HepG2 (cell line): ENCODE measurements at regions not wholly inside any gene's neighbourhood (a gene's known extent, or its start where the extent isn't known, plus 50 kb on each side); places are given as distances from the start of the nearest gene placed in this dataset.

Experiments
- ATAC-seq: fragments of 200-7000 bp; cut with Tn5 transposase; 3 replicates; pipeline ENCODE4 v1.9.1; 2020; ENCODE audit warnings: mild to moderate bottlenecking, moderate library complexity
- BruUV-seq: library from RNA; stranded (reverse); fragments of 400-500 nt; replicated peaks from 2 replicates; lab custom pipeline; 2021; lab: Mats Ljungman, UMichigan
- CTCF ChIA-PET: fragments of 300-600 bp; formaldehyde crosslinking; extraction: SDS; loops from one replicate; lab custom pipeline; 2021; ENCODE audit warnings: low total read pairs, inconsistent platforms, low intra/inter-chr PET ratio; lab: Yijun Ruan, JAX
- POLR2A ChIA-PET: fragments of 350-600 bp; sonication (Branson Sonifier 250); formaldehyde crosslinking; loops from one replicate; lab custom pipeline; 2020; ENCODE audit warnings: antibody characterized with exemption, inconsistent platforms; lab: Yijun Ruan, JAX
- DNase-seq: peaks from one replicate; pipeline ENCODE4 v3.0.0-alpha.2; 2015; ENCODE audit warnings: low spot score
- FAIRE-seq: peaks from 3 replicates; lab custom pipeline; 2011; peaks lifted over from hg19 to GRCh38; lab: Jason Lieb, UNC
- H2AFZ ChIP-seq: one replicate; pipeline ENCODE4 v1.6.1; 2011; ENCODE audit warnings: low read length, inconsistent platforms
- H3K27ac ChIP-seq: fragments of 300-600 bp; 3 replicates; pipeline ENCODE4 v1.8.0; 2011; ENCODE audit warnings: mixed run types, mild to moderate bottlenecking, mixed read lengths, low read length, inconsistent platforms; ENCODE audit not compliant: insufficient read depth; ENCODE audit errors: extremely low read length
- H3K27me3 ChIP-seq, 2 experiments: fragments of 200-600 bp in 1 of 2; 2 replicates in 1 of 2; 3 replicates in 1 of 2; pipeline versions ENCODE4 v1.6.0 to v1.8.0; 2011; ENCODE audit warnings: low read length in 2 of 2, mild to moderate bottlenecking in 2 of 2, moderate library complexity in 2 of 2, inconsistent platforms in 1 of 2; ENCODE audit not compliant: insufficient read depth in 2 of 2, control insufficient read depth in 1 of 2
- H3K36me3 ChIP-seq, 2 experiments: fragments of 200-600 bp in 1 of 2; replicated peaks in 1 of 2; 2 replicates in 1 of 2; 3 replicates in 1 of 2; pipeline versions ENCODE4 v1.5.1 to v1.8.0; 2011; ENCODE audit warnings: low read length in 2 of 2, inconsistent platforms in 1 of 2; ENCODE audit not compliant: insufficient read depth in 2 of 2, control insufficient read depth in 1 of 2
- H3K4me1 ChIP-seq: 2 replicates; pipeline ENCODE4 v1.5.1; 2012; ENCODE audit warnings: low read length, inconsistent platforms; ENCODE audit not compliant: insufficient read depth
- H3K4me2 ChIP-seq: 2 replicates; pipeline ENCODE4 v1.6.0; 2011; ENCODE audit warnings: low read depth, low read length, inconsistent platforms
- H3K4me3 ChIP-seq, 3 experiments: fragments of 200-600 bp in 1 of 3; sonication (generic), shearing (Covaris generic) in 1 of 3; replicated peaks in 1 of 3; 2 replicates each; pipeline ENCODE4 v1.5.1; 2011 to 2016; ENCODE audit warnings: low read length in 3 of 3, inconsistent platforms in 2 of 3, low read depth in 2 of 3, mild to moderate bottlenecking in 2 of 3, control low read depth in 1 of 3, mixed read lengths in 1 of 3; ENCODE audit not compliant: insufficient read depth in 1 of 3
- H3K79me2 ChIP-seq: one replicate; pipeline ENCODE4 v1.6.1; 2011; ENCODE audit warnings: low read length, inconsistent platforms; ENCODE audit not compliant: insufficient read depth
- H3K9ac ChIP-seq: 2 replicates; pipeline ENCODE4 v1.6.0; 2011; ENCODE audit warnings: mild to moderate bottlenecking, low read depth, low read length, inconsistent platforms; ENCODE audit not compliant: insufficient read depth
- H3K9me3 ChIP-seq: 2 replicates; pipeline ENCODE4 v1.5.1; 2012; ENCODE audit warnings: mild to moderate bottlenecking, low read length
- H4K20me1 ChIP-seq: 2 replicates; pipeline ENCODE4 v1.6.0; 2011; ENCODE audit warnings: inconsistent platforms, mild to moderate bottlenecking, low read length, moderate library complexity; ENCODE audit not compliant: insufficient read depth
- ARID4A ChIP-seq: sonication (generic); formaldehyde crosslinking; IDR thresholded peaks from 2 replicates; pipeline ENCODE4 v1.5.0; 2020; ENCODE audit warnings: mild to moderate bottlenecking, missing genetic modification reagents, borderline replicate concordance
- CSRNP2 ChIP-seq: sonication (generic); formaldehyde crosslinking; conservative IDR thresholded peaks from 2 replicates; pipeline ENCODE4 v1.8.0; 2022; ENCODE audit warnings: low read depth, missing genetic modification reagents
- REPIN1 ChIP-seq: sonication (generic); formaldehyde crosslinking; IDR thresholded peaks from 2 replicates; pipeline ENCODE4 v1.8.0; 2022; ENCODE audit warnings: missing genetic modification reagents, low read depth, mild to moderate bottlenecking, borderline replicate concordance
- SAP130 ChIP-seq: IDR thresholded peaks from 2 replicates; pipeline ENCODE4 v1.6.1; 2016; ENCODE audit warnings: low read depth
- TCF12 ChIP-seq, 2 experiments: fragments of 450-650 bp in 1 of 2; sonication (generic) in 1 of 2; formaldehyde crosslinking in 1 of 2; IDR thresholded peaks; 2 replicates each; pipeline versions ENCODE4 v1.6.1 to v1.8.0; 2017 to 2022; ENCODE audit warnings: antibody characterized with exemption in 1 of 2, mild to moderate bottlenecking in 1 of 2, missing genetic modification reagents in 1 of 2, moderate library complexity in 1 of 2
- TRAFD1 ChIP-seq: sonication (generic); formaldehyde crosslinking; IDR thresholded peaks from 2 replicates; pipeline ENCODE4 v1.5.1; 2020; ENCODE audit warnings: missing genetic modification reagents, mild to moderate bottlenecking, borderline replicate concordance
- ZBTB46 ChIP-seq: sonication (generic); formaldehyde crosslinking; IDR thresholded peaks from 2 replicates; pipeline ENCODE4 v1.4.0; 2020; ENCODE audit warnings: mild to moderate bottlenecking, missing genetic modification reagents, borderline replicate concordance
- ZNF331 ChIP-seq: sonication (generic); formaldehyde crosslinking; IDR thresholded peaks from 2 replicates; pipeline ENCODE4 v1.4.0; 2020; ENCODE audit warnings: missing genetic modification reagents
- ZNF337 ChIP-seq: sonication (generic); formaldehyde crosslinking; IDR thresholded peaks from 2 replicates; pipeline ENCODE4 v1.5.1; 2020; ENCODE audit warnings: missing genetic modification reagents, low read depth, mild to moderate bottlenecking, borderline replicate concordance
- ZNF619 ChIP-seq: sonication (generic); formaldehyde crosslinking; IDR thresholded peaks from 2 replicates; pipeline ENCODE4 v1.4.0; 2020; ENCODE audit warnings: mild to moderate bottlenecking, missing genetic modification reagents
- WGBS: methylation state at CpG from one replicate; pipeline ENCODE4 v1.1.6; 2017; ENCODE audit warnings: low lambda C conversion rate; 5-methylcytosine and 5-hydroxymethylcytosine counted together
- in situ Hi-C: cut with HindIII; loops from 2 replicates; pipeline ENCODE4 v1.10.0; 2017; ENCODE audit warnings: low pct_unique_long_range_greater_than_20kb; ENCODE audit not compliant: extremely low pct_ligation_motif_present
- intact Hi-C: fragments of 100-400 bp; cut with micrococcal nuclease; formaldehyde crosslinking; loops from one replicate; pipeline ENCODE4 v1.10.0; 2022; ENCODE audit not compliant: unreplicated experiment

GRCh38 chr4:95985051-95985450, 145.2 kb downstream of the PDHA2 start (continued):
- TF ChIP-seq ARID4A: no peak
- no peak for TF ChIP-seq TRAFD1 (CRISPR knock-in tag)
- no peak for TF ChIP-seq ZNF337
- no peak for TF ChIP-seq TCF12 (IDR thresholded peaks at IDR 0.05)
- no peak for TF ChIP-seq TCF12 (CRISPR knock-in tag; IDR thresholded peaks at IDR 0.05)

GRCh38 chr4:95985791-95986550, 146.1 kb downstream of the PDHA2 start:
- 4% methylated on average over 4 of the region's 4 CpGs for WGBS
- no peaks in the 10 kb centered on the region for H3K4me1 ChIP-seq
- H3K79me2 ChIP-seq: no peaks in the 10 kb centered on the region
- in situ Hi-C loops (no loop called here), intact Hi-C loops (no loop called here)
- no peak overlapping the region for H3K27ac ChIP-seq
- ChIA-PET POLR2A (no interaction called here), CTCF (no interaction called here)
- no peak for ATAC-seq
- H4K20me1 ChIP-seq: no peaks in the 10 kb centered on the region
- TF ChIP-seq ZBTB46 (CRISPR knock-in tag): no peak
- no peak for TF ChIP-seq ZNF331 (CRISPR knock-in tag)
- TF ChIP-seq CSRNP2 (CRISPR knock-in tag): no peak
- no peak for TF ChIP-seq SAP130 (CRISPR knock-in tag)
- no peak for TF ChIP-seq REPIN1
- no peak for TF ChIP-seq ZNF619 (CRISPR knock-in tag)
- DNase-seq: no peak
- no peak overlapping the region for H2AFZ ChIP-seq
- H3K9ac ChIP-seq: no peak overlapping the region
- H3K9me3 ChIP-seq: peaks cover 7% of the 10 kb centered on the region; the same call in 1 of the 2 replicates
- FAIRE-seq: no peak
- H3K4me3 ChIP-seq: no peak overlapping the region
- no TSS peak for BruUV-seq
- no peak overlapping the region for H3K4me2 ChIP-seq
- H3K36me3 ChIP-seq: no peaks in the 10 kb centered on the region
- H3K27me3 ChIP-seq: no peaks in the 10 kb centered on the region
